NCI-H524 (cell line): ENCODE measurements at regions not wholly inside any gene's neighbourhood (a gene's known extent, or its start where the extent isn't known, plus 50 kb on each side); places are given as distances from the start of the nearest gene placed in this dataset.
"Not testable (repeated sequence)": the region's sequence is repeated elsewhere in the genome, so short reads cannot be mapped to it uniquely, and the experiment has no call there.

ENCODE experiments used
- DNase-seq, 2 experiments: peaks; one replicate each; lab custom pipeline; 2025; lab: John Stamatoyannopoulos, UW

- DNase-seq = no peak
These were observed 153.2 kb upstream of the THBS2 start for GRCh38 chr6:169406804-169407203.

GRCh38 chr6:169406034-169406433 is 152.4 kb upstream of the THBS2 start:
- DNase-seq = no peak

DNA sequence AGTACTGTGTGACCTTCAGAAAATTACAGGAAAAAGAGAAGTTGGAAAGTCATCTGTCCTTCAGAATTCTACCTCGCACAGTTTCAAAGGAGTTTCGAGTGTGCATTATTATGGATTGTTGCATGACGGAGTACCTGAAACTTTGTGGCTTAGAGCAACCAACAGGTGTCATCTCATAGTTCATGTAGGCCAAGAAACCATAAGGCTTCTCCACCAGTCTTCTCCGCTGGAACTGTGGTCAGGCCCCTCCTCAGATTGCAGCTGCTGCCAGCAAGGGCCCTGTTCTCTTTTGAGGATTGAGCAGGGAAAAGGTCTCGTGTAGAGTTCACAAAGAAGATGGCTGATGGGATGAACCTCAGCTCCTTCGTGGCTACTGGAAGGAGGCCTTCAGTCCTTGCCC is 151.2 kb upstream of the THBS2 start:
- DNase-seq = no peak

- no peak for DNase-seq
These were observed 144.9 kb upstream of the THBS2 start for GRCh38 chr6:169398342-169399105.

GRCh38 chr6:169397684-169398083 is 144.0 kb upstream of the THBS2 start:
- DNase-seq = no peak

DNA sequence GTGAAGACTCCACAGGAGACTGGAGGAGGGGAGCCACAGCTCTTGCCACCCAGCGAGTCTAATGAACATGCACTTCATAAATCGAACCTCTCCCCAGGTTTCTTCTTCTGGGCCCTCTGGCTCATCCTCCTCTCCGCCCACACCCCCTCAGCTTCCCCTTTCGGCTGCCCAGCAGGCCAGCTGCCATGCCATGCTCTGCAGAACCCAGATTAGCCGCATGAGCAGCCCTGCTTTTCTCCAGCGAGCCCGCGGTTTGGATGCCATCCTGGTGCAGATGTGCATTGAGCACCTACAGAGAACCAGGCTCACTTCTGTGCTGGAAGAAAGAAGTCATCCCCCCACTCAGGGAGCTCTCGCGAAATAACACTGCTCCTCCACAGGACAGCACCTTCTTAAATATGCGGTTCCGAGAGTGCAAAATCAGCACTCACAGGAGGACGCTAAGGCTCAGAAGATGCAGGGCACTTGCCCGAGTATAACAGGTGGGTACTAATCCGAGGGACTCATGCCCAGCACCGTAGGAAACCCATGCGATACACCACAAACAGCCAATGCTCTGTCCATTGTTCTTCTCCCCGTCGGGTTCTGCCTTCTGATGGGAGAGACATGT is 143.0 kb upstream of the THBS2 start:
- DNase-seq = no peak

DNA sequence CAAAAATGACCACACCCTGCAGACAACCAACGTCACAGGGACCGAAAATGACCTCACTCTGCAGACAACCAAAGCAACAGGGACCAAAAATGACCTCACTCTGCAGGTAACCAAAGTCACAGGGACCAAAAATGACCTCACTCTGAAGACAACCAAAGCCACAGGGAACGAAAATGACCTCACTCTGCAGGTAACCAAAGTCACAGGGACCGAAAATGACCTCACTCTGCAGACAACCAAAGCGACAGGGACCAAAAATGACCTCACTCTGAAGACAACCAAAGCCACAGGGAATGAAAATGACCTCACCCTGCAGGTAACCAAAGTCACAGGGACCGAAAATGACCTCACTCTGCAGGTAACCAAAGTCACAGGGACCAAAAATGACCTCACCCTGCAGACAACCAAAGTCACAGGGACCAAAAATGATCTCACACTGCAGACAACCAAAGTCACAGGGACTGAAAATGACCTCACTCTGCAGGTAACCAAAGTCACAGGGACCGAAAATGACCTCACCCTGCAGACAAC is 142.4 kb upstream of the THBS2 start:
- not testable (repeated sequence) for DNase-seq

- no peak for DNase-seq
These were observed 141.6 kb upstream of the THBS2 start for GRCh38 chr6:169395080-169395805.

DNA sequence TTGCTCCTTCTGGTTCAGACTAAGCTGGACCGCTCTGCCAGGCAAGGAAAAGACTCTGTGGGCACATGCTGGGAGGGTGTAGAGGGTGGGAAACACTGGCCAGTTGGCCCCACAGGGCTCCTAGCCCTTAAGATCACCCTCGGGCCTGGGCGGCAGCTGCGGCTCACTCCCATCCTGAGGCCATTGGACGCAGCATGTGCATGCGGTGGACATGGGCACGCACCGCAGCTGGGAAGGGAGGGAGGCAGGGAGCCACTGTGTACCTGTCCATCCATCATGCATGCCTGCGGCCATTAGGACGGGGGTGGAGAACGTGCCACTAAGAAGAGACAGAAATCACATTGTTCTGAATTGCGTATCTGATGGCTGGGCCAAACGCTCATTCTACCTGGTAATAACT is 140.1 kb upstream of the THBS2 start:
- no peak for DNase-seq

DNA sequence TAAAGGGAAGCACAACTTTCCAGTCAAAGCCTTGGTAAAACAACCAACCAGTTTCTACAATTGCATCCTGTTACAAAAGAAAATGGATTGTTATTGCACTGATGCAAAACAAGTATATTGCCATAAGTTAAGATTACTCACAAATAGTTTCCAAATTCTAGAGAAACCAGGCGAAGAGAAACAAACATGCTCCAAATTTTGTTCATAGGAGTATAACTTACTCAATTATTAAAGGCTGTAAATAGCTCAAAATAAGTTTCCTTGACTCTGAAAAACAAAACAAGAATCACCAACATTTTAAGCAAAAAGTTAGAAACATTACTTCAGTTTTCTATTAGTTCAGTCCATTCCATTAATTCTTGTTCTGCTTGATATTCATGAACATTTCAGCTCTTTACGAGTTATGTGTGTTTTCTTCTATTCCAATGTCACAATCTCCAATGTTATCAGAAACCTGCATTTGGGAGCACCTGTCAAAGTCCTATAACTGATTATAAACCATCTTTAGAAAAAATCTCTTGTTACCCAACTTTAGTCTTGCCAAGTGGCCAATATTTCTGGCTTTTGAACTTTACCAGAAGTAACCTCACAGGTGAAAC is 137.9 kb upstream of the THBS2 start:
- DNase-seq = no peak

- DNase-seq = no peak
These were observed 134.9 kb upstream of the THBS2 start for GRCh38 chr6:169388395-169389166.

- no peak for DNase-seq
These were observed 134.2 kb upstream of the THBS2 start for GRCh38 chr6:169387809-169388383.

- no peak for DNase-seq
These were observed 132.9 kb upstream of the THBS2 start for GRCh38 chr6:169386411-169387057.

DNA sequence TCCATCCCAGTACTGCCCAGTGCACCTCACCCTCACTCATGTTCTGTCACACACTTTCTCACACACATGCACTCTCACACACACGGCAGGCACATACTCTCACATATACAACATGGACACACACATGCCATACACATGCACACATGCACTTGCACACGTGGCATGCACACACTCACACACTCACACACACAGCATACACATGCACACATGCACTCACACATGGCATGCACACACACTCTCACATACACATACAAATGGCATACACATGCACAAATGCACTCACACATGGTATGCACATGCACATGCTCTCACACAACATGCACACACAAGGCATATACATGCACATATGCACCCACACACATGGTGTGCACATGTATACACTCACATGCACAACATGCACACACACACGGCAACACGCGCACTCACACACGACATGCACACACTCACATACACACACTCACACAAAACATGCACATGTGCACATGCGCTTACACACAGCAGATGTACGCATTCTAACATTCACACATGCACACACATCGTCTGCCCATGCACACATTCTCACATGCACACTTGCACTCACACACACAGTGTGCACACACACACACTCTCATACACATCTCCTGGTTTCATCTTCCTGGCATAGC is 131.7 kb upstream of the THBS2 start:
- no peak for DNase-seq

DNA sequence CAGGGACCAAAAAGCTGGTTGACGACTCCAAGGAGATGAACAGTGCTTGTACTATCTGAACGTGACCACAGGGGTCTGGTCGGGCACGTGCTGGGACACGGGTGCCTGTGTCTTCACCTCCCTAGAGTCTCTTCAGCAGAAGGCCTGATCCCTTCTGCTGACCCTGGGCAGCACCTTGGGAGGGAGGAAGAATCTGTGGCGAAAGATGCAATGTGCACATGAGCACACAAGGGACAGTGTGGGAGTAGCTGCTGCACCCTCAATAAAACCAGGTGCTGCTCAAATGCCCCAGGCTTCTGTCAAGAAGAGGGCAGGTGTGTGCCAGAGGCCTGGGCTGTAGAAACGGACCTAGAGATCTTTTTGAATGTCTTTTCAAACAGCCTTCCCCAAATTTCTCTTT is 130.6 kb upstream of the THBS2 start:
- no peak for DNase-seq

DNA sequence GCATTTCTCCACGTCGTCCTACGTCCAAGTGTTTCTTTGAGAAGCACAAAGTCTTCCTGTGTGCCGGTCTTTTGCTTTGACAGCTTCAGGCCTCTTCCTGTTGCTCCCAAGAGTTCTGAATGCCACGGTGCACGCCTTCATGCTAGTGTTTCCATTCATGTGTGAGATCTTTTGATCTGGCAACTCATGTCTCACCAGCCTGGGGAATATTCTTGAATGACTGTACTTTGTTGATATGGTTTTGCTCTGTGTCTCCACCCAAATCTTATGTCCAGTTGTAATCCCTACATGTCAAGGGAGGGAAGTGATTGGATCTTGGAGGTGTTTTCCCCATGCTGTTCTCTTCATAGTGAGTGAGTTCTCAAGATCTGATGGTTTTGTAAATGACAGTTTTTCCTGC is 129.6 kb upstream of the THBS2 start:
- DNase-seq = no peak

DNA sequence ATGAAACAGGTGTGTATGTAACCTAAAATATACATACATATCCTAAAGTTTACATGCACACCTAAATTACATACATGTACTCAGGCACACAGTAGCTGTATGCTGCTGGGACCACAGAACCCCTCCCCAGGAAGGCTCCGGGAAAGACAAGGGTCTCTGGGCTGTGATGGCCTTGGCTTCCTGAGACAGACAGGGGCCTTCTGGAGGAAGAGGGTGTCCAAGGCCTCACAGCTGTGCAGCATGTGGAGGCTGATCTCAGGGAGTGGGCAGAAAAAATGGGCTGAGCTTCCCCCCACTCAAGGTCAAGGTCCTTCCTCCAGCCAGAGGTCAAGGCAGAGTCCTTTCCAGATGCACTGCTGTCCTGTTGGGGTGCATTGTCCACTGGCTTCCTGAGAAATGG is 129.1 kb upstream of the THBS2 start:
- no peak for DNase-seq

DNA sequence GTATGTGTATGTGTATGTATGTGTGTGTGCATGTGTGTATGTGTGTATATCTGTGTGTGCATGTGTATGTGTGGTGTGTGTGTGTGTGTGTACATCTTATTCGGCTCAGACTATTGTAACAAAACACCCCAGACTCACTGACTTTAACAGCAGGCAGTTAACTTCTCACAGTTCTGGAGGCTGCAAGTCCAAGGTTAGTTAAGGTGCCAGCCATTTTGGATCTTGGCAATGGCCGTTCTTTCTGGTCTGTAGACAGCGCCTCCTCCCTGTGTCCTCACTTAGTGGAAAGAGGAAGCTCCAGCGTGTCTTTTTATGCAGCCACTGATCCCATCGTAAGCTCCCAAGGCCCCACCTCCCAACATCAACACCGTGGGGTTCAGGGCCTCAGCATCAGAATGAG is 128.3 kb upstream of the THBS2 start:
- no peak for DNase-seq

DNA sequence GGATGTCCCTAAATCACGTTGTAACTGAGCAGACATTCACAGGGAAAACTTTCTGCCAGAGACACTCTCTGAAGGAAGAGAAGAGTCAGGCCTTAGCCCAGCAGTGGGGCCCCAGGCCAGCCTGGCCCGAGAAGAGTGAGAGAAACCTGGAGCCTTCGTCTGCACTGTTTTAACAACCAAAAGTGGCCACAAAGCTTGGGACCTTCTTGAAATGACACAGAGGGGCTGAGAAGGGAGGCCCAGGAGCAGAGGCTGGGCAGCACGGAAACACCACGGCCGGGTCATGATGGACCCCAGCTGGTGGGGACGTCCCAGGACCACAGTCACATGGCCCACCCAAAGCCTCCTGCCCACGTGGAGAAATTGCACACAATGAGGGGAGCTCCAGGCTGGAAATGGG is 126.8 kb upstream of the THBS2 start:
- no peak for DNase-seq

DNA sequence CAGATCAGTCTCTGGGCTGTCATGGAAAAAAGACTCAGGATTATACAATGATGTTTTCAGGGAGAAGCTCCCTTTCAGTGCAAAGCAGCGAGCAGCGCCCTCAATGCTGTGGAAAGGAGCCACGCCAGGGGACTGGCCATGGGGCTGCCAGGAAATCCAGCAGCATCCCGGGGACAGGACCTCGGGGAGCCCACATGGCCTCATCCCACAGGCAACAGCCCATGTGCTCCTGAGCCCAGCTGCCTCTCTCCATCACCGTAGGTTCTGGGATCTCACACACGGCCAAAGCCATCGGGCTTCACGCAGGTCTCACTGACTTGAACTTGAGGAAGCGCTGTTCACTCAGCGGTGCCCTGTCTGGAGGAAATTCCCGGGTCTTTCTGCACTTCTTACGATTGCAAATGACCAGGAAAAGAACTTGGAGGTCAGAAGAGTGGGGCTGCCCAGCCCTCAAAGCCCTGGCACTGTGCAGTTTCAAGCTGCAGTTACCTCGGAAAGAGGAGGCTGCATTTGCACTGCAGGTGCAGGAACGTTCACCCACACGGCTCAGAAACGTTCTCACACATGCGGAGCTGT is 125.9 kb upstream of the THBS2 start:
- DNase-seq = no peak
